Epithelial cell of proximal tubule (primary cell): ENCODE measurements at regions not wholly inside any gene's neighbourhood (a gene's known extent, or its start where the extent isn't known, plus 50 kb on each side); places are given as distances from the start of the nearest gene placed in this dataset.
"Not testable (repeated sequence)": the region's sequence is repeated elsewhere in the genome, so short reads cannot be mapped to it uniquely, and the experiment has no call there.

Experiments
- DNase-seq: peaks from one replicate; pipeline ENCODE4 v3.0.0-alpha.2; 2011; ENCODE audit warnings: low read depth
- H3K4me3 ChIP-seq: 2 replicates; pipeline ENCODE4 v1.5.1; 2011; ENCODE audit warnings: low read depth, mild to moderate bottlenecking, low read length
- TF ChIP-seq, protein P1 (sequence below): conservative IDR thresholded peaks from 2 replicates; pipeline ENCODE4 v1.5.1; 2012; ENCODE audit warnings: low read depth, mild to moderate bottlenecking, low read length

DNA sequence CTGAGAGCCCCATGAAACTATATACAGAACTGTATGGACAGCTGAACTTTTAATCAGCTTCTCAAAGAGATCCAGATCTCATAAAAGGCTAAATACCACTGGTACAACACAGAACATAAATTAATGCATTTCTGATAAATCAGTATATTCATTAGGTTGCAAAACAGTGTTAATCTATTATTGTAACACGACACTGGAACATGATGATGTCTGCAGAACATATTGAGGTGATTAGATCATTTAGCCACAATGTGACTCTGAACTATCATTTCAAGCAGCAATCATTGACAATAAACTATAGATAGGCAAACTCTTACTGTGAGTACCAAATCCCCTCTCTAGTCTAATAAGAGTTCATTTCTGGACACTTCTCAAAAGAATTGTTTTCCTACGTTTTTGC lies 50.3 kb downstream of the GASK1B start:
- TF ChIP-seq, protein P1, sequence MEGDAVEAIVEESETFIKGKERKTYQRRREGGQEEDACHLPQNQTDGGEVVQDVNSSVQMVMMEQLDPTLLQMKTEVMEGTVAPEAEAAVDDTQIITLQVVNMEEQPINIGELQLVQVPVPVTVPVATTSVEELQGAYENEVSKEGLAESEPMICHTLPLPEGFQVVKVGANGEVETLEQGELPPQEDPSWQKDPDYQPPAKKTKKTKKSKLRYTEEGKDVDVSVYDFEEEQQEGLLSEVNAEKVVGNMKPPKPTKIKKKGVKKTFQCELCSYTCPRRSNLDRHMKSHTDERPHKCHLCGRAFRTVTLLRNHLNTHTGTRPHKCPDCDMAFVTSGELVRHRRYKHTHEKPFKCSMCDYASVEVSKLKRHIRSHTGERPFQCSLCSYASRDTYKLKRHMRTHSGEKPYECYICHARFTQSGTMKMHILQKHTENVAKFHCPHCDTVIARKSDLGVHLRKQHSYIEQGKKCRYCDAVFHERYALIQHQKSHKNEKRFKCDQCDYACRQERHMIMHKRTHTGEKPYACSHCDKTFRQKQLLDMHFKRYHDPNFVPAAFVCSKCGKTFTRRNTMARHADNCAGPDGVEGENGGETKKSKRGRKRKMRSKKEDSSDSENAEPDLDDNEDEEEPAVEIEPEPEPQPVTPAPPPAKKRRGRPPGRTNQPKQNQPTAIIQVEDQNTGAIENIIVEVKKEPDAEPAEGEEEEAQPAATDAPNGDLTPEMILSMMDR, result no peak
- DNase-seq, result no peak
- H3K4me3 ChIP-seq, result no peak overlapping the region

DNA sequence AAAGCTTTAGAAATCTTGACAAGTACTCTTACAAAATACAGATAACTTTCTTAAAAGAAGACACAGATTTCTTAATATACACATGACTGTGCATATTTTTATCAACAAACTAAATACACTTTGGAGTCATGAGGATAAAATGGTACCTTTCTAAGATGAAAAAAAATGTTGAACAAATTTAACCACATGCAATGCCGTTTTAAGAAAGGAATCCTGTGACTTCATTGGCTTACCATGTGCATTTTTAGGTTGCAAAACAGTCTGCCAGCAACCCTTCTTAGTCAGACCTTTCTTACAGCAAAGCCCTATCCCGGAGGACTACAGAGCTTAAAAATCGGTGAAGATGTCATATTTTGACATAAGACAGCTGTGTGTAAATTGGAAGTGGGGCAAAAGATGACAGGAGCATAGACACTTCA lies 51.7 kb downstream of the GASK1B start:
- no peak for DNase-seq
- TF ChIP-seq, protein P1, result no peak
- no peak overlapping the region for H3K4me3 ChIP-seq

DNA sequence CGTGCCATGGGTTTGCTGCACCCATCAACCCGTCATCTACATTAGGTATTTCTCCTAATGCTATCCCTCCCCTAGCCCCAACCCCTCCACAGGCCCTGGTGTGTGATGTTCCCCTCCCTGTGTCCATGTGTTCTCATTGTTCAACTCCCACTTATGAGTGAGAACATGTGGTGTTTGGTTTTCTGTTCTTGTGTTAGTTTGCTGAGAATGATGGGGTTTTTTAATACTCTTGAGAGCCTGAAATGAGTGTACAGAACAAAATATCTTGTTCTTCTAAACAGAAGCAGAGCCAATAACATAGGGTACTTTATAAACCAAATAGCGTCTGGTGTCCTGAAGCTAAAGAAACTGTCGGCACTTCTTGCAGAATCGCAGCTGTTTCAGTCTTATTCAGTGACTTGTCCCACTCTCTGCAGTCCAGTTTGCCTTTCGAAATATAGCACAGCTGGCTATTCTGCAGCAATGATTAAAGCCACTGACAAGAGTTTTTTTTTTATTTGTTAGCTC lies 52.1 kb downstream of the GASK1B start:
- H3K4me3 ChIP-seq, DNase-seq: not testable (repeated sequence)

DNA sequence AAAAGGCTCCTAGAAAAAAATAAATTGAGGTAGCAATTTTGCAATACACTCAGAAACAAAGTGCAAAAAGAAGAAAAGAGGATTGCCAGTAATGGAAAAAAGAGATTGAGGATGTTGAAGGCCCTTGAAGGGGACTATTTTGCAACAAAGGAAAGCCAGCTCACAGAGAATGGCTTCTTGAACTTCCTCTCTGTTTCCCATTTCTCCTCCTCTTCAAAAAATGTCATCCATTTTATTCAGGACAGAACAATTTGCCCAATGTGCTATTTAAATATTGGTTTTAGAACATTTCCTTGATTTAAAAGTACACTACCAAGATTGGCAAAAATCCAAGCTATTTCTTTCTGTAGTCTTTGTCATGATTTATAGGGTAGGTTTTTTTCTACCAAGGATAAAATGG lies 60.2 kb downstream of the GASK1B start:
- TF ChIP-seq, protein P1, result no peak
- no peak for DNase-seq

DNA sequence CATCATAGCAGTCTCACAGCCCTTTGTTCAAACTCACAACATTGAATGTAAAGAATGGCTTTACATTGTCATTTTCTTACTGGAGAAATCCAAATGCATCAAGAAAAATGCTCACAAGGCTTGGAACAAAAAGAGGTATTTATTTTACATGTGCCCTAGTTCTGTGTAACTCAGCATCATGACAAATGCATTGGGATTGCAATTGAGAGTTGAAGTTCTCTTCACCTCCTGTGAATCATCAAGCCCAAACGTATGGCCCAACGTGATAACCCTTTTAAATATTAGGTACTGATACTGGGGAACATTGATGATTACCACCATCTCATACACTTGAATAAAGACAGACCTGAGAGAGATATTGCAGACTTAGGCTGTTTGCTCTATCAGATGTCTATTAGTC lies 61.6 kb downstream of the GASK1B start:
- no peak for DNase-seq
- TF ChIP-seq, protein P1, result no peak
- H3K4me3 ChIP-seq, result no peak overlapping the region

More for the DNA sequence above, 60.2 kb downstream of the GASK1B start:
- no peak overlapping the region for H3K4me3 ChIP-seq

DNA sequence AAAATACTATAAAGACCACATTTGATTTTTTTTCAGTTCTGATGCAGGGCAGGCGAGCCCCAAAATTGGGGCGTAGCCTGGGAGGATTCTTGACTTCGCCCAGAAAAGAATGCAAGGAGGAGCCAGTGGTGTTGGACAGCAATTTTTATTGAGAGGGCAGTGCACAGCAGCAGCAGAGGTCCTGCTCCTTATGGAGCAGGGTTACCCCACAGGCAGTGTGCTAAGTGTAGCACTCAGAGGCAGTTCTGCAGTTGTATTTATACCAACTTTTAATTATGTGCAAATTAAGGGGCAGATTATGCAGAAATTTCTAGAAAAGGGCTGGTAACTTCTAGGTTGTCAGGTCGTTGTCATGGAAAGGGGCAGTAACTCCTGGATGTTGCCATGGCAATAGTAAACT lies 69.9 kb downstream of the GASK1B start:
- TF ChIP-seq, protein P1, result no peak

DNA sequence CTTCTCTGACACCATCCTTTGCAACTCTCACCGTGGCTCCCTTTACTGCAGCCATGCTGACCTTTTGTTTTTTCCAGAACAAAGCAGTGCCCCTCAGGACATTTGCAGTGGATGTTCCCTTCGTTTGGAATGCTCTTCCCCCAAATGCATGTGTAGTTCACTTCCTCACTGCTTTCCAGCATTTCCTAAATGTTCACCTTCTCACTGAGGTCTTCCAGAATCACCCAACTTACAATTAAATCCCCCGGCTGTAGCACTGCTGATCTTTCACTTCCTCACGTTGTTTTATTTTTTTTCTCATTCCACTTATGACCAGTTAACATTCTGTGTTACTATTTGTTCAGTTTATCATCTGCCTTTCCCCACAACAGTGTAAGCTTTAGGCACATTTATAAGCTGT lies 73.1 kb downstream of the GASK1B start:
- TF ChIP-seq, protein P1, result no peak
- H3K4me3 ChIP-seq, result no peak overlapping the region
- DNase-seq, result no peak

More for the DNA sequence above, 69.9 kb downstream of the GASK1B start:
- DNase-seq, result no peak
- H3K4me3 ChIP-seq, result no peak overlapping the region
